Anterior cingulate cortex (tissue), 58 donors: ENCODE measurements at regions not wholly inside any gene's neighbourhood (a gene's known extent, or its start where the extent isn't known, plus 50 kb on each side); places are given as distances from the start of the nearest gene placed in this dataset.

Source experiments
- DNase-seq, 58 donors: peaks; one replicate each; lab custom pipeline; 2025; lab: John Stamatoyannopoulos, UW

DNA sequence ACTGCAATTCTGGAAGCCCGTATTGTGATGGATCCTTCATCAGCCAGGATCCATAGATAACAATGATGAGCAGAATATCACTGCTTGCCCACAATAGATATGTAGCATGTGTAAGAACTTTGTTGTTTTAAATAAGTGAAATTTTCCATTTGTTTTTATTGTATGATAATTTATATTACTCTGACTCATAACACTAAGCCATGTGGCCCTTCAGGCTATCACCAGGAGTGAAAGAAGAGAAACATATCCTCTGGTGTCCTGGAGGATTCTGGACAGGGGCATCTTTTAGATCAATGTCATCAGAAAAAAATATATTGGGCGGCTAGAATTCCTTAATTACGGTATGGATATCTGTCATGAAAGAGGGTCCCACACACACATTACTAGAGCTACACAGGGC is 167.5 kb downstream of the SLC6A15 start:
- DNase-seq = no peak

DNA sequence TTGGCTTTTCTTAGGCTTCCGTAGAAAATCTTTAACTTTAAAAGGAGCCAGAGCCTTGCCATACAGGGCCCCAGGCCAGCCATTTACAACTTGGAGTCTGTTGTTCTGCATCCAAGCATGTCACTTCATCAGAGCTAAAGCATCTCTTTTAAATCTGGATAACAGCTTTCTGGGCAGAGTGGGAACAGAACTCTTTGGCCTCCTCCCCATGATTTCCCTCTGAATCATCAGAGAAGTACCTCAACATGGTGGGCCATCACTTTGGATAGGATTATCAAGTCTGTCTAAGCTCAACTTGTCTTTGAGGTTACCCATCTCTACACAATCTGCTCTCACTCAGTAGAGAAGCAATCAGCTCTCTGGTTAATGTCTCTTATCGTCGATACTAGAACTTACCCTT is 170.9 kb downstream of the SLC6A15 start:
- DNase-seq = no peak

DNA sequence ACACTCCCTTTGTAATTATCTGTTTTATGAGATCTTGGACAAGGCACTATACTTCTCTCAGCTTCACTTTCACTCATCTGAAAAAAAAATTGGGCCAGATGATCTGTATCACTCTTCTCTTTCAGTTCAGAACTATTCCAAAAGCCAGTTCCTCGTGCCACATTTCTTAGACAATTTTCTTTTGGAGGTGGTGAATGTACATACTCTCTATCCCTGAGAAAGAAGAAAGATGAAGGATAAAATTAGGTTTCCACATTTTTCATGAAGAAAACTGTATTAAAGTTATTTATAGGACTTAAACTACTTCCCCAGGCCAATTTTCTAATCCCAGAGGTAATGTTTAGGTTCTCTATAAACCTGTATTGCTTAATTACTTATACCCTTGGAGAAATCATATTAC is 171.6 kb downstream of the SLC6A15 start:
- no peak for DNase-seq

DNA sequence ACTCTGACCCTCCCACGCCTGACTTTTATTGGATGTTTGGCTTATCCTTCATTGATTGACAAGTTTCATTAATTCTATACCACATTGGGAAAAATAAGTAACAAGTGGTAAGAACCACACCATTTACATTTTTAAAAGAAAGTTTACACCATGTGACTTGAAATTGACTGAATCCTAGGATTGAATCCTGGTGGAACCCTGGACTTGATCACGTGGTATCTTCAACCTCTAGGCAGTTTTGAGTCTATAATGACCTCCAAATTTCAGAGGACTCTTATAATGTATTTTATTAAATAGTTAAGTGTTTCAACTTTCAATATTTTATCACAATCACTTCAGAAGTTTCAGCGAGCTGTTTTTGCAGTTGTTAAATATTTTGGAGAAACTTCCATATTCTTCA is 172.0 kb downstream of the SLC6A15 start:
- no peak for DNase-seq

DNA sequence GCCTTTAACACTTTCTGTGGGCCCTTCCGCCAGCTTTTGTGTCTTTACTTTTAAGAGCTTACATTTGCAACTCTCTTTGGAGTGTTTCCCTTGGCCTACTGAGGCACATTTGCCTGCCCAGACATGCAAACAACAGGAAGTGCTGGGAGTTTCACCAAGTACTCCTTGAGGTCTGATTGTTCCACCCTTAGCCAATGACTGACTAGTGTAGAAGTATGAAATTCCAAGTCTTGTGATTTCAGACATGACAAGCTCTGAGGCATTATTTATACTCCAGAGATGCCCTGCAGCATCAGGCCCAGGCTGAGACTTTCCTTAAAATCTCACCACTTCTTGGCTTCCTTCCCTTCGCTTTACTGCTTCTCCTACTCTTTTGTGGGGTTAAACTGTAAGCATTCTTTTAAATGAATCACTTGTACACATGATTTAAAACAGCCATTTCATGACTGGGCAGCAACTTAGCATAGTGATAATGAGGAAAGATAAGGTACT is 174.1 kb downstream of the SLC6A15 start:
- DNase-seq = no peak

DNA sequence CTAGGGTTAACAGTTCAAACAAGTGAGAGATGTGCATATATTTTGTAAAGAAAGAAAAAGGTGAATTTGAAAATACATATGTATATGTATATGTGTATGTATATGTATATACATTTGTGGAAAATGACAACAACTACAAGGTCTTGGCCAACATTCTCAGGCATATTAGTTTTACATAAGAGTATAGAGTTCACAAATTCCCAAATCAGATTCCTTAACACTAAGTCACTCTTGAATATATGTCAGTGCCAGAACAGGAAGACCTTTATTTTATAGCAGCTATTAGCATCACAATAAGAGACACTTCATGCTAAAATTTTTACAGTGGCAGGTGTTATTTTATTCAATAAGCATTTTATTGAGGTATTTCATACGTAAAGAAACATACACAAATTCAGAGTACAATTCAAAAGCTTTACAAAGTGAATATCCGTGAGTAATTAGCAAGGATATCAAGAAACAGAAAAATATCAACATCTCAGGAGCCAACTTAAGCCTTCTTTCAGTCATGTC is 179.7 kb downstream of the SLC6A15 start:
- no peak for DNase-seq

DNA sequence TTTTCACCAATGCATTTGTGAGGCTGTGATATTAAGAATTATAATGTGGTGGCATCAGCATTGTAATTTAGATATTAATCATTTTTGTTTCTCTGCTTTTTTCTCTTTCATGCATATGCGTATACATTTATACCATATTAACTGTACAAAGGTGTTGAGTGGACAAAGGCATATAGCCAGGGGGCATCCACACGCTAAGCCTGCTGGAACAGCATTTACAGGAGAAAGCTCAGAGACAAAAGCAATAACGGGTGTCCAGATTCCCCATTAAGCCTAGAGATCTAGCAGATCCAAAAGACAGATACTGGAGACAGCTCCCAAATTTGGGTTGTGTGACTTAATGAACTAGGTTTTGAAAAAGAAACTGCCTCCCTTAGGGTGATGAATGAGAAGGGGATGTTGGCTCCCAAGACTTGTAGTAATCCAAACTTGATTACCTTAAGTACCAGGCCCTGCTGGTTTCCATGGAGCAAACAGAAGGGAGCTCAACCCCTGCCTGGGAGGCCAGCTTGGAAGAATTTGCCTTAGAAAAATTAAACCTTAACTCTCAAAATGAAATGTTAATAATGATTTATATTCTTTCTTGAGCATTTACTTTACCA is 181.9 kb downstream of the SLC6A15 start:
- DNase-seq = no peak

DNA sequence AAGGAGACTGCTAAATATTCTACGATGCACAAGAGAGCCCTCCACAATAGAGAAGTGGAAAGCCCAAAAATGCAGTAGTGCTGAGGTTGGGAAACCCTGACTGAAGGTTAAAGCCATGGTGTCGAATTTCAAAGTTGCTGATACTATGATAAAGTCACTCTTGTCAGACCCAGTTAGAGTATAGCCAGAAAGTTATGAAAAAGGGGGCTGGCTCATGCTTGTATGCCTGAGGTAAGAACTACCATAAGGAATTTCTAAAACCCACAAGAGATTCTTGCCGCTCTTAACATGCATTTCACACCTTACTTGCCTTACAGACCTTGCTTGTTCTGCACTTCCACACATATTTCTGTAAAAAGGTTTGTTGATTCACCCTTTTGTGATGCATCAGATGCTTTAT is 184.6 kb downstream of the SLC6A15 start:
- DNase-seq = no peak

DNA sequence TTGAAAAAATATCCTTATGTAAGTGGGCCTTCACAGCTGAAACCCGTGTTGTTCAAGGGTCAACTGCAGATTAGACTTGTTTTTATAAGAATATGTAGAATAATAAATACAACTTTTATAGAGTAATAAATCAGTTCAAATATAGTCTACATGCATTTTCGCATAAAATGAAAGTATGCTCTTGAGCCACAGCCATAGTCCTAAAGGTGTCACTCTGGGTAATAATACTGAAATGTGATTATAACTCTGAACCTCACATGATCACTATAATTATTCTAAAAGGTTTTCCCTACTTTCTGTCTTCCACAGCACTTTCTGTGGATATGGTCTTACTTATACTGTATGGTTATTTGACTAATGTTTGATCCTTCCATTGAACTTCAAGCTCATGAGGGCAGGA is 185.8 kb downstream of the SLC6A15 start:
- DNase-seq = no peak

DNA sequence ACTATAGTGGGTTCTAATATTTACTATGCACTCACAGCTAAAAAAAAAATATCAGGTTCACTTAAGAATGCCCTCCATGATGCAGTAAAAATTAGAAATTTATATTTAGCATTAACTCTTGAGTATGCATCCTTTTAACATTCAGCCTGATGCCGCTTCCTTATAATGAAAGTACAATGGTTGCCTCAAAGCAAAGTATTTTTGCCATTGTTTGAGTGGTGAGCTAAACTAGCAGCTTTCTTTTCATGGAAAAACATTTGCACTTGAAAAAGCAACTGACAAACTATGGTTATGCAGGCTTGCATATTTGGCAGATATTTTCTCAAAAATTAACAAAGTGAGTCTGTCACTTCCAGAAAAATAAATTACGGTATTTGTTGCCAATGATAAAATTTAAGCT is 188.6 kb downstream of the SLC6A15 start:
- DNase-seq = no peak

DNA sequence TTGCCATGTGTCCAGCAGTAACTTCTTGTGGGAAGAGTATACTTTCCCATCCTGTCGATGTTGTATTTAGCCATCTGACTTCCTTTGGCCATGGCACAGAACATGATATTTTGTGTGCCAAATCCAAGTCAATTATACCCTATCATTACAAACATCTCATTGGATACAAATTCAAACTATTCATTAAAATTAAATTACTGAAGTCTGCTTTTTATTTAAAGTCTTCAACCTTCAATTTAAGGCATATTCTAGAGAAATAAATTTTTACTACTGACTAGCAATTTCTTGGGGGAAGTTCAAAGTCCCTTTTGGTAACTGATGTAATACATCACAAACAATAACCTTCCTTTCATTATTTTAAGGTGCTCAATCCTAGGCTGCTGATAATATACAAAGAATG is 192.6 kb downstream of the SLC6A15 start:
- no peak for DNase-seq

DNA sequence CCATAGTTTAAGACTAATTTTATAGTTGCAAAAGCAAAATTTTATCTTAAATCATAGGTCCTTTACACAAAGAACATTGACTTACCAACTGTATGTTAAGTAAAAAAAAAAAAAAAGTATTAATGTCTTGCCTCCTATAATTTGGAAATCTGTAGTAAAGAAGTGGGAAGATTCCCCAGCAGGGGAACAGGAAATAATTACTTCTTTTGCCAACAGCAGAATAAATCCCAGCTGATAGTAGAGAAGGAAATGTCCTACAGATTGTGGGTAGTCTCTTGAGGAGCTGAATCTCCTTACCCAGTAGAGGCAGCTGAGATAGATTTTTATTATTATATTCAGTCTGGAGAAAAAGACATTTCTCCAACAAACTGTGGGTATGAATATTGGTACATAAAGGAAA is 193.7 kb downstream of the SLC6A15 start:
- no peak for DNase-seq

DNA sequence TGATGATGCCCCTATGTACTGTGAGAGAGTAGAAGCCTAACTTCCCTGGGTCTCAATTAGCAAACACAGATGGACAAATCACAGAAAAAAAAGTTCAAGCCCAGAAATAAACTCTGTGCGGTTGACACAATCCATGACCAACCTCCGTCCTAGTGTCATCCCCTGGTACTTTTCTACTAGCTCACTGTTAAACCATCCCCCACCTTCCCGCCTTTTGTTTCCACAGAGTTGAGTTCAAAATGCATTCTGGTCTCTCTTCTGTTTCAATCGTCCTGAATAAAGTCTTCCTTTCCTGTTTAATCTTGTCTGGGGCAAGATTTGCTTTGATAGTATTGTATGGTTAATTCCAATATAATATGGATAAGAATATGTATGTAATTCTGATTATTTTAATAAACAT is 199.9 kb downstream of the SLC6A15 start:
- no peak for DNase-seq

DNA sequence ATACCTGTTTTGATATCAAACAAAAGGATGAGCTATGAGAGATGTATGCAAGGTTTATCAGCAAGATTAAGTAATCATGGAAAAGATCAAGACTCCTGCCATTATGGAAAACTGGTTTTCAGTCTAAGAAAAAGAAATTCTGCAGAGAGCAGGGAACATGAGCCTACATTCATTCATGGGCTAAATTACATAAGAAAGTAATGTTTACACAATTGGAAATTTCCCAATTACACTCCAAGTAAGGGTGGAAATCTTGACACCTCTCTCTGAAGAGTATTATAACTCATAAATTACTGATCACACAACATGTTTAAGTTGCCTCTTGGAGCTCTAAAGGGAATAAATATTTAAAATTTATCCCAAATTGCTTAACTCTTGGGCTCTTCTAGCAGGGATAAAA is 206.2 kb downstream of the SLC6A15 start:
- DNase-seq = no peak

DNA sequence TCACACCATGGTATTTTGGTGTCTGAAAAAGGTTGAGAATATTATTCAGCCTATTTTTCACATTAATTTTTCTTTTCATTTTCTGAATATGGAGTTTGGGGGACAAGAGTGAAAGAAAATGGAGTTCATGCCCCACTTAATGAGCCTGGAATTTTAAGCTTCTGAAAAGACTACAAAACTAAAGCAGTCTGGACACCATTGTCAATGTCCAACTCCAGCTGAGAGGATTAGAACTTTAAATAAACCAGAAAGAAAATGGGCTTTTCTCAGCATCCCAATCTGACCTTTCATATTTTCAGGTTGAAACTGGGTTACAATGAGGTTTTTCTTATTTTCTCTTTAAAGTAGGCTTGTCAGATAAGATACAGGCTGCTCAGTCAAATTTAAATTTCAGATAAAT is 207.7 kb downstream of the SLC6A15 start:
- DNase-seq = no peak

DNA sequence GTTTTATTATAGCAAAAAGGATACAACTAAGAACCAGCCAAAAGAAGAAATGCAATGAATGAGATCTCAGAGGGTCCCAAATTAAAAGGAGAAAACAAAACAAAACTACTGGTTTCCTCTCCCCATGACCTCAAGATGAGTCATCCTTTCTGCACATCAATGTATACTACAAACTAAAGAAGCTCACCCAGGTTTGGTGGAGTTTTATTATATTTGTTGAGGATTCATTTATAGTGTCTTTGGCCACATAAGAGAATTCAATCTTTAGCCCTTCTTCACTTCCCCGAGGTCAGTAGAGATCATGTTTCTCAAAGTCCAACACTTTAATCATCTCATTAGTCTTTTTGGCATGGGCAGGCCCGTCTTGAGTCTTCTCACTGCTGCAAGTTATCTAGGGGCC is 210.6 kb downstream of the SLC6A15 start:
- no peak for DNase-seq

DNA sequence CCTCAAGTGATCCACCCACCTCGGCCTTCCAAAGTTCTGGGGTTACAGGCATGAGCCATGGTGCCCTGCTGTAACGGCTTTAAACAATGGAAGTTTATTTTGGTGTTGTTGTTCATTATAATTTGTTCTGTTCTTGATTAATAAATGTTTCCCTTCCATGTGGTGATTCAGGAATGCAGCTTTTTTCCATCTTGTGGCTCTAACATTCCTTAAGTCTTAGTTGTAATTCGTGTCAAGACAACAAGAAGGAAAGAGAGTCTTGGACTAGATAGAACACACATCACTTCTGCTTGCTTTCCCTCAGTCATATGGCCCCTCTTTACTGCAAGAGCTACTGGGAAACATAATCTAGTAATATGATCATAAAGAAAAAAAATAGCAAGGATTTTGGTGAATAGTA is 211.6 kb downstream of the SLC6A15 start:
- no peak for DNase-seq

DNA sequence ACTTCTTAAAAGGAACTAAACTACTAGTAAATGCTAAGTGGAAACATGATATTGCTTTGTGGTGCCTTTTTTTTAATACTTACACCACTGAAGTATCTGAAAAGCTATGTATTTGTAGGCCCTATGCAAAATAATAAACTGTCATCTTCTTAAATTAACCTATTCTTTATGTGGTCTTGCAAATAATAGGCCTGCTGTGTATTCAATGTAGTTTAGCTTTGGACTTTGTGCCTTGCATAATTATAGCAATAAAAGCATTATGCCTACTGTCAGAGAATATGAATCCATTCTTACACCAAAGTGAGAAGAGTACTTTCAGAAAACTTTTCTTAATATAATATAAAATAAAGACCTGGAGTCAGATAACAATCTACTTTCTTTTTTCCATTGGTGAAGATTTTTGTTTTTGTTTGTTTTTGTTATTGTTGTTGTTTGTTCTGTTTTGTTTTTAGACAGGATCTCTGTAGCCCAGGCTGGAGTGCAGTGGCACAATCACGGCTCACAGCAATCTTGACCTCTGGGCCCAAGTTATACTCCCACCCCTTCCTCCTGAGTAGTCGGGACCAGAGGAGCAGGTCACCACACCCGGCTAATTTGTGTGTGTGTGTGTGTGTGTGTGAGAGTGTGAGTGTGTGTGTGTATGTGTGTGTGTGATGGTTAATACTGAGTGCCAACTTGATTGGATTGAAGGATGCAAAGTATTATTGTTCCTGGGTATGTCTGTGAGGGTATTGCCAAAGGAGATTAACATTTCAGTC is 213.8 kb downstream of the SLC6A15 start:
- no peak for DNase-seq

DNA sequence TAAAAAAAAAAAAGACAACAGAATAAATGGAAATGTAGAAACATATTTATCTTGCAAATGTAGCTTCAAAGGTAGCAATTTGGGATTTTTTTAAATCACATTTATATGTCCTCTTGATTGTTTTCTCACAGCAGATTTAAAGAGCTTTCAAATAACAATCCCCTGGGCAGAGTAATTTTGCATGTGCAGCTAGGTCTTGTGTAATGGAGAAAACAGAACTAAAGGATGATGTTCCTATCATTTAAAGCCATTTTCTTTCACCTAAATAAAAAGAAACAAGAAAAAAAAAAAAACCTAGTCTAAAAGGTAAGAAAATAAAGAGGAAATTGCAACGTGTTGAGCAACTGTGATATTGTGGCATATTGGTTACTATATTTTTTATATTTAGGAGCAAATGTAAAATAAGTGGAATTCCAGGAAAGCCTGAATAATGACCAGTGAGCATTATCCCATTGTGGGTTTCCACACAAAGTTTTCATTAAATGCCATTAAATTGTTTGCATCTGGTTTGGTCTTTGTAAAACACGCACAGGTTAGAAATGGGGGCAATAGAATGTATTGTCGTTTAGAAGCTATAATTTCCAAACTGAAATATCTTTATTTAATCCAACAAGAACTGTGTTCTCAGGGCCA is 215.6 kb downstream of the SLC6A15 start:
- no peak for DNase-seq

DNA sequence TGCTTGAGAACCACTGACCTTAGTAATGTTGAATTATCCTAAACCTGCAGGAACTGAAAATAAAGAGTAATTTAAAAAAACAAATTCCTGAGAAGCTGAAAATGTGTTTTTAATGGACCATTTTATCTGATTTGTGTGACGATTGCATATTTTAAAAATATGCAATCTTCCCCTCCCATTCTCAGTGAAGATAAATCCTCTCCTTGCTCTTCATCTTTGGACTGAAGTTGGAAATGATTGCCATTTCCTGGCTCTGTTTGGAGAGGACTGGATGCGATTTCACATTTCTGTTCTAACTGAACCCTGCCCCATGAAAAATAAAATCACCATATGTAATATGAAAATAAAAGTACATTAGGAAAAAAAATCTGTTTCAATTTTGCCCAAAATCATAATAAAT is 216.3 kb downstream of the SLC6A15 start:
- DNase-seq = no peak

DNA sequence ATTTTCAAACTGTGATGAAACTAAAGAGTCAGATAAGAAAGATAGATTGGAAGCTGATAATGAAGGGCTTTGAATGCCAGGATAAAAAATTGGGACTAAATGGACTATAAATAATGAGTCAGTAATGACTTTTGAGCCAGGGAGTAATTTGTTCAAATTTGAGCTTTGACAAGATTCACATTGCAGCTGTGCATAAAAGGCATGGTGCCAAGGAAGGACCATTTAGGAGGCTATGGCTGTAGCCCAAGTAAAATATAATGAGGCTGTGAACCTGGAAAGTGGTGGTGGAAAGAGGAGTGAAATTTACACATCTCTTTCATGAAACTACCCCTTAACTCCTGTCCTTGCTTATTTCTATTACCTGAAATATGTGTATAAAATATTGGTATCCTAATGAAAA is 218.5 kb downstream of the SLC6A15 start:
- no peak for DNase-seq

DNA sequence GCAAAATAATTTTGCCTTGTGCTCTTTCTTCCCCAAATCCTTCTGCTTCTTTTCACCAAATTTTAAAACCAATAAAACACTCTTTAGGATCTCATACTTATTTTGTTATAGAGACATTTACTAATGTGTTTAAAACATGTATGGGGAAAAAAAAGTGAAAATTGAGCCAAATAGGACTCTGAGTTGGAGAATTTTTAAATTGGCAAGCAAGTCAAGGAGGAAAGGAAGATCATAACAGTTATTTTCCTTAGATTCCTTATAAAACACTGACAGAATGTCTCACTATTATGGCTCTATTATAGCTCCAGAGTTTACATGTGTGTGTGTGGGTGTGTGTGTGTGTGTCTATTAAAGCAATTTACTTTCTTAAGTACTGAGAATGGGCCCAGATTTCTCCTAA is 220.5 kb downstream of the SLC6A15 start:
- DNase-seq = no peak
